Panc1 (cell line): ENCODE measurements at regions not wholly inside any gene's neighbourhood (a gene's known extent, or its start where the extent isn't known, plus 50 kb on each side); places are given as distances from the start of the nearest gene placed in this dataset.
"Not testable (repeated sequence)": the region's sequence is repeated elsewhere in the genome, so short reads cannot be mapped to it uniquely, and the experiment has no call there.

Source experiments
- POLR2AphosphoS5 ChIP-seq: IDR thresholded peaks from 2 replicates; pipeline ENCODE4 v1.6.1; 2012; ENCODE audit warnings: mild to moderate bottlenecking, low read depth, low read length, moderate library complexity
- SIN3A ChIP-seq: IDR thresholded peaks from 2 replicates; pipeline ENCODE4 v1.6.1; 2012; ENCODE audit warnings: low read depth, mild to moderate bottlenecking, low read length, moderate library complexity, borderline replicate concordance; ENCODE audit not compliant: insufficient read depth
- TF ChIP-seq, protein P1 (sequence below): fragments of 450-650 bp; IDR thresholded peaks from 2 replicates; pipeline ENCODE4 v1.5.1; 2017; ENCODE audit warnings: mild to moderate bottlenecking
- TF ChIP-seq, protein P2 (sequence below), 2 experiments: IDR thresholded peaks; 2 replicates each; pipeline ENCODE4 v1.6.1; 2011 to 2012; ENCODE audit warnings: low read depth in 2 of 2, control low read depth in 1 of 2, low read length in 1 of 2, mild to moderate bottlenecking in 1 of 2, moderate library complexity in 1 of 2; ENCODE audit not compliant: insufficient read depth in 1 of 2

DNA sequence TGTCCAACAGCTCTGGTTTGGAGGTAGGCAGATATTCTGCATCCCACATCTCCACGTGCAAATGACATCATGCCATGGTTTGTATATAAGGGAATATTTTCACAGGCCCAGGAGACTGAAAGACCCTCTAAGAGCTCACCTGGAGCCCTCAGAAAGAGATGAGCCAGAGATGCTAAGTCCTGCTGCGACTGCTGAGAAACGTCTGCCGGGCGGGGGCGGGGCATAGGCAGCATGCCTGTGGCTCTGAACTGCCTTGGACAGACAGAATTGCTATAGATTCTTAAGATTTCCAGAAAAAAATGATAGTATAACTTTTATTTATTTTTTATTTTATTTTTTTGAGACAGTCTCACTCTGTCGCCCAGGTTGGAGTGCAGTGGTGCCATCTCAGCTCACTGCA lies 64.2 kb upstream of the METTL9 start:
- not testable (repeated sequence) for TF ChIP-seq POLR2AphosphoS5, SIN3A
- TF ChIP-seq, protein P1, sequence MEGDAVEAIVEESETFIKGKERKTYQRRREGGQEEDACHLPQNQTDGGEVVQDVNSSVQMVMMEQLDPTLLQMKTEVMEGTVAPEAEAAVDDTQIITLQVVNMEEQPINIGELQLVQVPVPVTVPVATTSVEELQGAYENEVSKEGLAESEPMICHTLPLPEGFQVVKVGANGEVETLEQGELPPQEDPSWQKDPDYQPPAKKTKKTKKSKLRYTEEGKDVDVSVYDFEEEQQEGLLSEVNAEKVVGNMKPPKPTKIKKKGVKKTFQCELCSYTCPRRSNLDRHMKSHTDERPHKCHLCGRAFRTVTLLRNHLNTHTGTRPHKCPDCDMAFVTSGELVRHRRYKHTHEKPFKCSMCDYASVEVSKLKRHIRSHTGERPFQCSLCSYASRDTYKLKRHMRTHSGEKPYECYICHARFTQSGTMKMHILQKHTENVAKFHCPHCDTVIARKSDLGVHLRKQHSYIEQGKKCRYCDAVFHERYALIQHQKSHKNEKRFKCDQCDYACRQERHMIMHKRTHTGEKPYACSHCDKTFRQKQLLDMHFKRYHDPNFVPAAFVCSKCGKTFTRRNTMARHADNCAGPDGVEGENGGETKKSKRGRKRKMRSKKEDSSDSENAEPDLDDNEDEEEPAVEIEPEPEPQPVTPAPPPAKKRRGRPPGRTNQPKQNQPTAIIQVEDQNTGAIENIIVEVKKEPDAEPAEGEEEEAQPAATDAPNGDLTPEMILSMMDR: not testable (repeated sequence)
- TF ChIP-seq, protein P2, sequence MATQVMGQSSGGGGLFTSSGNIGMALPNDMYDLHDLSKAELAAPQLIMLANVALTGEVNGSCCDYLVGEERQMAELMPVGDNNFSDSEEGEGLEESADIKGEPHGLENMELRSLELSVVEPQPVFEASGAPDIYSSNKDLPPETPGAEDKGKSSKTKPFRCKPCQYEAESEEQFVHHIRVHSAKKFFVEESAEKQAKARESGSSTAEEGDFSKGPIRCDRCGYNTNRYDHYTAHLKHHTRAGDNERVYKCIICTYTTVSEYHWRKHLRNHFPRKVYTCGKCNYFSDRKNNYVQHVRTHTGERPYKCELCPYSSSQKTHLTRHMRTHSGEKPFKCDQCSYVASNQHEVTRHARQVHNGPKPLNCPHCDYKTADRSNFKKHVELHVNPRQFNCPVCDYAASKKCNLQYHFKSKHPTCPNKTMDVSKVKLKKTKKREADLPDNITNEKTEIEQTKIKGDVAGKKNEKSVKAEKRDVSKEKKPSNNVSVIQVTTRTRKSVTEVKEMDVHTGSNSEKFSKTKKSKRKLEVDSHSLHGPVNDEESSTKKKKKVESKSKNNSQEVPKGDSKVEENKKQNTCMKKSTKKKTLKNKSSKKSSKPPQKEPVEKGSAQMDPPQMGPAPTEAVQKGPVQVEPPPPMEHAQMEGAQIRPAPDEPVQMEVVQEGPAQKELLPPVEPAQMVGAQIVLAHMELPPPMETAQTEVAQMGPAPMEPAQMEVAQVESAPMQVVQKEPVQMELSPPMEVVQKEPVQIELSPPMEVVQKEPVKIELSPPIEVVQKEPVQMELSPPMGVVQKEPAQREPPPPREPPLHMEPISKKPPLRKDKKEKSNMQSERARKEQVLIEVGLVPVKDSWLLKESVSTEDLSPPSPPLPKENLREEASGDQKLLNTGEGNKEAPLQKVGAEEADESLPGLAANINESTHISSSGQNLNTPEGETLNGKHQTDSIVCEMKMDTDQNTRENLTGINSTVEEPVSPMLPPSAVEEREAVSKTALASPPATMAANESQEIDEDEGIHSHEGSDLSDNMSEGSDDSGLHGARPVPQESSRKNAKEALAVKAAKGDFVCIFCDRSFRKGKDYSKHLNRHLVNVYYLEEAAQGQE (IDR thresholded peaks at IDR 0.05; ENCODE audit: insufficient read depth in 1 of 2, low read depth in 2 of 2, low read length in 1 of 2): not testable (repeated sequence)
